GM12873 (cell line): ENCODE measurements at regions not wholly inside any gene's neighbourhood (a gene's known extent, or its start where the extent isn't known, plus 50 kb on each side); places are given as distances from the start of the nearest gene placed in this dataset.

Source experiments
- TF ChIP-seq, protein P1 (sequence below): IDR thresholded peaks from 2 replicates; pipeline ENCODE4 v1.5.1; 2012; ENCODE audit warnings: low read depth, mild to moderate bottlenecking, moderate library complexity, low read length, control low read depth; ENCODE audit not compliant: insufficient read depth; ENCODE audit errors: missing control alignments

DNA sequence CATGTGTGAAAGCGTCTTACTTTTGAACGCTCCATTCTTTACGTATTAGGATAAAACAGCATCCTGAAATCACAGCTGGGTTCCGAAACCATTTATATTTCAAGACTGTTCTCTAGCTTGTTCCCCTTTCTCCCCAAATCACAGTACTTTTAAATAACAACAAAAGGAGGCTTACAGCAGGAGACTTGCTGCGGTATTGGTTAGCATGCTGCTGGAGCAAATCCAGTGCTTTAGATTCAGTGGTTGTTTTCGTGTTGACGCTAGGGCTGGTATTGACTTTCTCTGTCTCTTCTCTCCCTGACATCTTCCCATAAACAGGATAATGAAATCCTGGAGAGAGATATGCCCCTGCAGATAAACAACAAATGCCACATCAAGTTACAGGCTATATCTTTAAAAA lies 103.1 kb downstream of the ZNF608 start:
- TF ChIP-seq, protein P1, sequence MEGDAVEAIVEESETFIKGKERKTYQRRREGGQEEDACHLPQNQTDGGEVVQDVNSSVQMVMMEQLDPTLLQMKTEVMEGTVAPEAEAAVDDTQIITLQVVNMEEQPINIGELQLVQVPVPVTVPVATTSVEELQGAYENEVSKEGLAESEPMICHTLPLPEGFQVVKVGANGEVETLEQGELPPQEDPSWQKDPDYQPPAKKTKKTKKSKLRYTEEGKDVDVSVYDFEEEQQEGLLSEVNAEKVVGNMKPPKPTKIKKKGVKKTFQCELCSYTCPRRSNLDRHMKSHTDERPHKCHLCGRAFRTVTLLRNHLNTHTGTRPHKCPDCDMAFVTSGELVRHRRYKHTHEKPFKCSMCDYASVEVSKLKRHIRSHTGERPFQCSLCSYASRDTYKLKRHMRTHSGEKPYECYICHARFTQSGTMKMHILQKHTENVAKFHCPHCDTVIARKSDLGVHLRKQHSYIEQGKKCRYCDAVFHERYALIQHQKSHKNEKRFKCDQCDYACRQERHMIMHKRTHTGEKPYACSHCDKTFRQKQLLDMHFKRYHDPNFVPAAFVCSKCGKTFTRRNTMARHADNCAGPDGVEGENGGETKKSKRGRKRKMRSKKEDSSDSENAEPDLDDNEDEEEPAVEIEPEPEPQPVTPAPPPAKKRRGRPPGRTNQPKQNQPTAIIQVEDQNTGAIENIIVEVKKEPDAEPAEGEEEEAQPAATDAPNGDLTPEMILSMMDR: no peak

DNA sequence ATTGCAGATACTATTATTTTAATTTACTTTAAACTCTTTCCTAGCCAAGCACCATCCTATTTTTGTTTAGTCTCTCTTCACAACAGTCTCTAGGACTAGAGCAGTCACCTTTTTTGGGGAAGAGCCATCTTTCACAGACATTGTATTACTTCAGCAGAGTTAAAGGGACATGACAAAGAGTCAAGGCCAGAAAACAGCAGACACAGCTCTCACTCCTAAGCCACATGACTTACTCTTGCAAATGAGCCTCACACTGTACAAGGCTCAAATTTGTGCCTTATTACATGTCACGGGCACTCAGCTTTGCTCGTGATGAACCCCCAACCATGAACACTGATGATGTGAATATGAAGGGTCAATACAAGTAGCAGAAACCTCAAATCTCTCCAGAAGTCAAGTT lies 104.3 kb downstream of the ZNF608 start:
- TF ChIP-seq, protein P1: no peak

DNA sequence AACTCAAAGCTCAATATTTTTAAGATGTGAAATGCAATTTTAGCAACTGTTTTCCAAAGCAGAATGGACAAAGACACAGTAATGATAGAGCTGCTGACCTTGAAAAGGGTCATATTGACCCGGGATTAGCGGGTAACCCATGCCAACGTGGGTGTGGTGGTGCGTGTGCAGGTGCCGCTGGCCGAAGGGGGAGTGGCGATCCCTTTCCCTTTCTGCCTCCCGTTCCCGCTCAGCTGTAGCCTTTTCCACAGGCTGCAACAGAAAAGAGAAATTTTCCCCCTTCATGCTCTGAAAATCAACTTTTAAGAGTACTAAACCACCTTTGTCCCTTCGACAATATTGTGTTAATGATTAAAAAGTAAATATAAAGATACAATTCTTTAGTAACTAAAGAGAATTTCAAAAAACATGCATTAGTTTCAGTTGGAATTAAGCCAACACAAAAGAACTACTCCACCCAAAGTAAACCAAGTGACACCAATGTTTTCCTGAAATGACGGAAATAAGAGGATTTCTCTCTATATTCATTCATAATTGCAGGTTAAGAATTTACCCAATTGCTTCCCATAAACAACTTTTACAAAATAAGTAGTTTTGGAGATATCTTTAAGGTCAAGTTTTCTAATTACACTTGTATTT lies 105.2 kb downstream of the ZNF608 start:
- TF ChIP-seq, protein P1: no peak

DNA sequence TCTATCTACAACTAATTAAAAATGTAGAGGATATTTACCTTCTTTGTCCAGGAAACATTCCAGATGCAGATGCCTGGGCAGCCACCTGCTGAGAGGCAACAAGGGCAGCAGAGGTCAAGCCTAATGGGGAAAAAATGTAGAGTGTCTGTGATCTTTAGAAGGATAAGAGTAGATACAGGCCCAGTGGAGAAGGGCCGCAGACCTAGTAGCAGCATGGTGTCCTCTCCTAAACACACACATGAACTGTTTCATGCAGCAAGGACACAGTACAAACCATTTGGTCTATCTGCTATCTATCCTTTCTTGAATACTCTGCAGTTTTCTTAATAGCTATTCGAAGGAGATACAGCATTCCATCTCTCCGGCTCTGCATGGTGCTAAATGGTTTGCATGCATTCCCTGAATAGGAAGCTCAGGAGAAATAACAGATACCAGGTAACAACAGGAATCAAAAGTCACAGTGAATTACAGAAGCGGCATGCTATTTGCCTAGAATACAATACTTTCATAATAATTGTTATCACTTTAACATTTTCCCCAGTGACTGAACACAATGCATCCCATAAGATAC lies 107.3 kb downstream of the ZNF608 start:
- TF ChIP-seq, protein P1: no peak

DNA sequence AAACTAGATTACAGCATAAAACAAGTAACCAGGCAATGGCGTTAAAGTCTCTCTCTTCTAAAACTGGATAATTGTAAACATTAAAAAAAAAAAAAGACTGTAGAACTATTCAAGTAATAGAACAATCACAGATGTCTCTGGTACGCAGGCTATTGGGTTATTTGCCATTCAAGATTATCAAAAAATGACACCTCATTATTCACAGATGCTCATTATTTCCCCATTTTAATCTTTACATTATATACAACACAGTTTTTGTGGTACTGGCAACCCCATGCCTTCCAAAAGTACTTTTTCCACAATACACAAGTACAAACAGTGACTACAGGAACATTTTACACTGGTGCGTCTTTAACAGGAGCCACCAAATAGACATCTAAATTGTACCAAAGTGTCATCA lies 109.4 kb downstream of the ZNF608 start:
- TF ChIP-seq, protein P1: no peak

DNA sequence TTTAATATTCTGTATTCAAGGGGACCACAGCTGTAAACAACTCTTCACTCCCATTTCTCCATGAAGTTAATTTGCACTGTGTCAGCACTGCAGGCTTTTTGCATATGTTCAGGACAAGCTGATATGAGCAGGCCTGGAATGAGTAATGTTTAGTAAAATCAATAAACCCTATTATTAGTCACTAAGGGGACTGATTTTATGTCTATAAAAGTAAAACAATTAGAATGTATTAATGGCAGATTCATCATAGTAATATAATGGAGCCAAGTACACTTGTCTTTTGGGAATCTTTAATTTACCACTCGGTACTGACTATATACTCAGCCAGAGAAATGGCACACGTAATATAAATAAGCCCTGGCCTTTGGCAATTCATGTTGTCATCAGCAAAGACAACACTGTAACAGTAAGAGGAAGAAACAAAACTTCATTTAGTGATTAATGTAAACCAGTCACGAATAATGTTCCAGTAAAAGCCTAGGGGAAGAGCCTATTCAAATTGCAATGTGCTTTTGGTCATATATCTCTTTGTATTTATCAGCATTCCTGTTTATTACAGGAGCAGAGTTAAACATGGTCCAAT lies 111.6 kb downstream of the ZNF608 start:
- TF ChIP-seq, protein P1: no peak

DNA sequence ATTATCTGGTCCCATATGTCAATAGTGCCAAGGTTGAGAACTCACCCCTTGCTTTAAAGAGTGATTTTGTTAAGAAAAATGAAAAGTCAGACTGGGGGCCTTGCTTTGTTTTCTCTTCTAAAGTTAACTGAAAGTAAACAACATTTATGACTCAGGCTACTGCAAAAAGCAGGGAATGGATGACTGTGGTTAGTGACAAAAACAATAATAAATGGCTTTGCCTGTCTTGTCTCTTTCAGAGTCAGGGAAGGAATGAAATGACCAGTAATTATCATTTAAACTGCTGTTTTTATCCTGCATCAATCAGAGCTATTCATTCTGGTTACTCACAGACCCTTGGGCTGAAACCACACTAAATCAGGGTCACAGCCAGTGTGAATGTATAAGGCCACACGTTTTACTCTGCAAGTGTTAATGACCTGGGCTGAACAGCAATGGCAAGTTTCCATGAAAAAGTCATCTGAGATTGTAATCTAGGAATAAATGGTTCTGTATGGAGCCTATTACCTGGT lies 112.2 kb downstream of the ZNF608 start:
- TF ChIP-seq, protein P1: no peak
